ENCODE measurements at regions not wholly inside any gene's neighbourhood (a gene's known extent, or its start where the extent isn't known, plus 50 kb on each side); places are given as distances from the start of the nearest gene placed in this dataset.

DNA sequence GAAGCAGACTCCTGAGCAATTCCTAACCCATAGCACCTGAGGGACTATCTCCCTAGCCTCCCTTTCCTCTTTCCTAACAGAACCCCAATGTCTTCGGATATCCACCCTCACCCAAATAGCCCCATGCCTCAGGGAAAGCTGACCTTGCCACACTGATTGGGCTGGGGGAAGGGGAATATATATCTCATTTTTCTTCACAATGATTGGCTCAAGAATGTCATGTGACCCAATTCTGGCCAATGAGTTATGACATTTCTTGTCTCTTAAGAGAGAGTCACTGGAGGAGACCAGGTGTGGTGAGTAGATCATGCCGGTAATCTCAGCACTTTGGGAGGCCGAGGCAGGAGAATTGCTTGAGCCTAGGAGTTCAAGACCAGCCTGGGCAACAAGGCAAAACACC, 71.9 kb upstream of the NLK start:
- TF ChIP-seq CTCF (IDR thresholded peaks at IDR 0.05; ENCODE audit: insufficient read depth, low read length) (no peak), POLR2AphosphoS5 (IDR thresholded peaks at IDR 0.05; ENCODE audit: low read depth) (no peak), GABPA (IDR thresholded peaks at IDR 0.05; ENCODE audit: low read depth) (no peak), SPI1 (IDR thresholded peaks at IDR 0.05; ENCODE audit: borderline replicate concordance, low read depth) (no peak)
- TF ChIP-seq, protein P1, sequence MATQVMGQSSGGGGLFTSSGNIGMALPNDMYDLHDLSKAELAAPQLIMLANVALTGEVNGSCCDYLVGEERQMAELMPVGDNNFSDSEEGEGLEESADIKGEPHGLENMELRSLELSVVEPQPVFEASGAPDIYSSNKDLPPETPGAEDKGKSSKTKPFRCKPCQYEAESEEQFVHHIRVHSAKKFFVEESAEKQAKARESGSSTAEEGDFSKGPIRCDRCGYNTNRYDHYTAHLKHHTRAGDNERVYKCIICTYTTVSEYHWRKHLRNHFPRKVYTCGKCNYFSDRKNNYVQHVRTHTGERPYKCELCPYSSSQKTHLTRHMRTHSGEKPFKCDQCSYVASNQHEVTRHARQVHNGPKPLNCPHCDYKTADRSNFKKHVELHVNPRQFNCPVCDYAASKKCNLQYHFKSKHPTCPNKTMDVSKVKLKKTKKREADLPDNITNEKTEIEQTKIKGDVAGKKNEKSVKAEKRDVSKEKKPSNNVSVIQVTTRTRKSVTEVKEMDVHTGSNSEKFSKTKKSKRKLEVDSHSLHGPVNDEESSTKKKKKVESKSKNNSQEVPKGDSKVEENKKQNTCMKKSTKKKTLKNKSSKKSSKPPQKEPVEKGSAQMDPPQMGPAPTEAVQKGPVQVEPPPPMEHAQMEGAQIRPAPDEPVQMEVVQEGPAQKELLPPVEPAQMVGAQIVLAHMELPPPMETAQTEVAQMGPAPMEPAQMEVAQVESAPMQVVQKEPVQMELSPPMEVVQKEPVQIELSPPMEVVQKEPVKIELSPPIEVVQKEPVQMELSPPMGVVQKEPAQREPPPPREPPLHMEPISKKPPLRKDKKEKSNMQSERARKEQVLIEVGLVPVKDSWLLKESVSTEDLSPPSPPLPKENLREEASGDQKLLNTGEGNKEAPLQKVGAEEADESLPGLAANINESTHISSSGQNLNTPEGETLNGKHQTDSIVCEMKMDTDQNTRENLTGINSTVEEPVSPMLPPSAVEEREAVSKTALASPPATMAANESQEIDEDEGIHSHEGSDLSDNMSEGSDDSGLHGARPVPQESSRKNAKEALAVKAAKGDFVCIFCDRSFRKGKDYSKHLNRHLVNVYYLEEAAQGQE (IDR thresholded peaks at IDR 0.05; ENCODE audit: insufficient replicate concordance, low read depth), result no peak

All from HL-60 (cell line).